ENCODE measurements at regions not wholly inside any gene's neighbourhood (a gene's known extent, or its start where the extent isn't known, plus 50 kb on each side); places are given as distances from the start of the nearest gene placed in this dataset.

GRCh38 chr2:217709478-217710210, 293.2 kb downstream of the TNS1 start:
- H3K27ac Mint-ChIP-seq = no peak overlapping the region
- H3K9me3 Mint-ChIP-seq = no peaks in the 10 kb centered on the region
- H3K4me1 Mint-ChIP-seq = peaks cover 0 to 3% (median 0%) of the 10 kb centered on the region in 3 donors
- no peak overlapping the region for H3K4me3 Mint-ChIP-seq
- no peaks in the 10 kb centered on the region for H3K36me3 Mint-ChIP-seq
- peaks cover 10% of the 10 kb centered on the region for H3K27me3 Mint-ChIP-seq

GRCh38 chr2:217707131-217707611, 295.6 kb downstream of the TNS1 start:
- no peak overlapping the region for H3K27ac Mint-ChIP-seq
- peaks cover 0 to 3% (median 0%) of the 10 kb centered on the region in 3 donors for H3K4me1 Mint-ChIP-seq
- H3K4me3 Mint-ChIP-seq = no peak overlapping the region
- peaks cover 11% of the 10 kb centered on the region for H3K27me3 Mint-ChIP-seq
- no peaks in the 10 kb centered on the region for H3K9me3 Mint-ChIP-seq
- no peaks in the 10 kb centered on the region for H3K36me3 Mint-ChIP-seq

DNA sequence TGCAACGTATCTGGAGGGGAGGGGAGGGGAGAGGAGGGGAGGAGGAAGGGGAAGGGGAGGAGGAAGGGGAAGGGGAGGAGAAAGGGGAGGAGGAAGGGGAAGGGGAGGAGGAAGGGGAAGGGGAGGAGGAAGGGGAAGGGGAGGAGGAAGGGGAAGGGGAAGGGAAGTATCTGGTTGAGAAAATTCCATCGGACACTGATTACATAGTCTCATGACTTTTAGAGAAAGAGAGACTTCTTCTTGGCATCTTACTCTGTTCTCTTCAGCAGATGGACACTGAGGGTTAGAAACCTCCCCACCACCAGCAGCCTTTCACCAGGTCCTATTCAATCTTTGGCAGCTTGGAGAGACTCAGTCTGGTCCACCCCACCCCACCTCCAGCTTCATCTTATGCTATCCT, 296.3 kb downstream of the TNS1 start:
- Mint-ChIP-seq H3K36me3 (no peaks in the 10 kb centered on the region), H3K27ac (no peak overlapping the region), H3K9me3 (no peaks in the 10 kb centered on the region), H3K4me1 (peaks cover 0 to 3% (median 0%) of the 10 kb centered on the region in 3 donors), H3K27me3 (peaks cover 11% of the 10 kb centered on the region), H3K4me3 (no peak overlapping the region)

GRCh38 chr2:217706095-217706494, 296.7 kb downstream of the TNS1 start:
- no peaks in the 10 kb centered on the region for H3K9me3 Mint-ChIP-seq
- H3K4me3 Mint-ChIP-seq = no peak overlapping the region
- H3K36me3 Mint-ChIP-seq = no peaks in the 10 kb centered on the region
- no peak overlapping the region for H3K27ac Mint-ChIP-seq
- peaks cover 11% of the 10 kb centered on the region for H3K27me3 Mint-ChIP-seq
- H3K4me1 Mint-ChIP-seq = peaks cover 0 to 3% (median 0%) of the 10 kb centered on the region in 3 donors

GRCh38 chr2:217705461-217705860, 297.3 kb downstream of the TNS1 start:
- no peak overlapping the region for H3K4me3 Mint-ChIP-seq
- peaks cover 0 to 3% (median 0%) of the 10 kb centered on the region in 3 donors for H3K4me1 Mint-ChIP-seq
- H3K27ac Mint-ChIP-seq = no peak overlapping the region
- no peaks in the 10 kb centered on the region for H3K36me3 Mint-ChIP-seq
- H3K9me3 Mint-ChIP-seq = no peaks in the 10 kb centered on the region
- H3K27me3 Mint-ChIP-seq = peaks cover 11% of the 10 kb centered on the region

GRCh38 chr2:217703999-217704398, 298.8 kb downstream of the TNS1 start:
- Mint-ChIP-seq H3K27ac (no peak overlapping the region), H3K9me3 (no peaks in the 10 kb centered on the region), H3K4me1 (peaks cover 0 to 3% (median 0%) of the 10 kb centered on the region in 3 donors), H3K27me3 (peaks cover 7% of the 10 kb centered on the region), H3K36me3 (no peaks in the 10 kb centered on the region), H3K4me3 (no peak overlapping the region)

DNA sequence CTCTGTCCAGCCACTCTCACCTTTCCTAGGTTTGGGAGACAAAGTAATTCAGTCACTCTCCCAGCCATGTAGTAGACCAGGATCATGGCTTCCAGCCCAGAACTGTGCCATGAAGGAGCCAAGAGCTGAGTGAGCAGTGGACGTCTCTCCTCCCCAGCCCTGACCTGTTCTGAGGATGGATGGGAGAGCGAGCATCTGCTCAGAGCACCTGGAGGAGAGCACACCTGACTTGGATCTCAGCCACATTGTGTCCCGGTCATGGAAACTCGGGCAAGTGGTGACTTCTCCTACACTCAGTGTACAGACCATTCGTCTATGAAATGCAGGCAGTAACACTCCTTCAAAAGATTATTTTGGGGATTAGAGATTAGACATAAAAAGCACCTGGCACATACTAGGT, 299.7 kb downstream of the TNS1 start:
- Mint-ChIP-seq H3K4me3 (no peak overlapping the region), H3K4me1 (peaks cover 0 to 3% (median 0%) of the 10 kb centered on the region in 3 donors), H3K36me3 (no peaks in the 10 kb centered on the region), H3K27ac (no peak overlapping the region), H3K9me3 (no peaks in the 10 kb centered on the region), H3K27me3 (peaks cover 7% of the 10 kb centered on the region)

- H3K4me3 Mint-ChIP-seq = no peak overlapping the region
- no peaks in the 10 kb centered on the region for H3K36me3 Mint-ChIP-seq
These were observed 301.2 kb downstream of the TNS1 start for GRCh38 chr2:217701622-217702021.

GRCh38 chr2:217698691-217699090, 304.1 kb downstream of the TNS1 start:
- Mint-ChIP-seq H3K9me3 (no peaks in the 10 kb centered on the region), H3K27ac (no peak overlapping the region), H3K4me1 (no peaks in the 10 kb centered on the region), H3K36me3 (peaks cover 2% of the 10 kb centered on the region), H3K4me3 (no peak overlapping the region), H3K27me3 (no peaks in the 10 kb centered on the region)

More at GRCh38 chr2:217701622-217702021, 301.2 kb downstream of the TNS1 start:
- Mint-ChIP-seq H3K27ac (no peak overlapping the region), H3K9me3 (no peaks in the 10 kb centered on the region), H3K4me1 (peaks cover 0 to 3% (median 0%) of the 10 kb centered on the region in 3 donors), H3K27me3 (peaks cover 2% of the 10 kb centered on the region)

DNA sequence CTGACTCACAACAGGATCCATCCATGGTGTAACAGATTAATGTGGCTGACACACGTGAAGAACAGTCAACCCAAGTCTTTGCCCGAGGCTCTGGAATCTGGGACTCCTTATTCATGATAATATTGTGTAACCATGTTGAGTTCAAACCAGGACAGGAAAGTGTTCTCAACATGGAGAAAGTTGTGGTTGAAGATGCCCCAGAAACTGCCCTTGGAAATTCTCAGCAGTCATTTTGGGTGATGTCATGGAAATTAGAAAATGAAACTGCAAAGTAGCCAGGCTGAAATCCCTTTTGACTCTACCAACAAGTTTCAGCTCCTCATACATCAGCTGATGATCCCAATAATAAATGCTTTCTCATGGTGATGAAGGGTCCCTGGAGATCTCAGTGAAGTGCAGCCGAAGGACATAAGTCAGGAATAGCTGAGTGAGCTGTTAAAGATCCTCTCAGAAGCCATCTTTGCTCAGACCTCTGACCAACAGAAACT, 307.7 kb downstream of the TNS1 start:
- Mint-ChIP-seq H3K4me3 (no peak overlapping the region), H3K27ac (no peak overlapping the region), H3K27me3 (no peaks in the 10 kb centered on the region)

DNA sequence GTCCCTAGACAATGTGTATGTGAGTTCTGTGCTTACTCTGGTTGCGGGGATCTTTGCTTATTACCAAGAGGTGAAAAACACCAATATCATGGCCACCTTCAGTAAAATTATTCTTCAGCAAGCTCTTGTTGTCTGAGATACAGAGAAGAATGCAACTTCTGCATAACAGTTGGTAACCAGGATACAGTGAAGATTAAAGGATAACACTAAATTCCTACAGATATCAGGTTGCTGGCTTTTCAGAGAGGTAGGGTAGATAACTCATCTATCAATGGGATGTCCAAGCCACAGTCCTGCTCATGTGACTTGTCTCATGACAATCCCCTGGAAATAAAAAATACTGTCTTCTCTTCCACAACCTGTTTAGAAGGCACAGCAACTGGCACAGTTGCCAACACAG, 308.5 kb downstream of the TNS1 start:
- peaks cover 5% of the 10 kb centered on the region for H3K36me3 Mint-ChIP-seq
- no peaks in the 10 kb centered on the region for H3K9me3 Mint-ChIP-seq
- H3K27me3 Mint-ChIP-seq = peaks cover 3% of the 10 kb centered on the region

More for the DNA sequence above, 307.7 kb downstream of the TNS1 start:
- no peaks in the 10 kb centered on the region for H3K9me3 Mint-ChIP-seq
- no peaks in the 10 kb centered on the region for H3K4me1 Mint-ChIP-seq
- H3K36me3 Mint-ChIP-seq = peaks cover 5% of the 10 kb centered on the region

DNA sequence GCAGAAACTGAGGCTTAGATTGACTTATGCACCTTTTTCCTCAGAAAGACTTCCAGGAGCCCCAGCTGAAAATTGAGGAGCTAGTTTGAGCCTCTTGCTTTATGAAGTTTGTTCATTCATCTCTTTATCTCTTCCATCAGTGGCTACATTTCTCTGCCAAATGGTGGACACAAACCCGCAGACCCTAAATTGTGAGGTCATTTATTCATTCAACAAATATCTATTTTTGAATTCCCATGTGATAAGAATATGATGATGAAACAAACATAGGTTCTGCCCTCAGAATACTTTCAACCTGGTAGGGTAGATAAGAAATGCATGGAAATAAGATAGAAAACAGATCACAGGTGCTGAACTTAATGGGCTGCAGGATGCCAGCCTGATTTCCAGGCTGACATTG, 309.4 kb downstream of the TNS1 start:
- Mint-ChIP-seq H3K27me3 (peaks cover 3% of the 10 kb centered on the region), H3K9me3 (no peaks in the 10 kb centered on the region), H3K27ac (no peak overlapping the region), H3K4me3 (no peak overlapping the region), H3K36me3 (peaks cover 5% of the 10 kb centered on the region), H3K4me1 (no peaks in the 10 kb centered on the region)

More for the DNA sequence above, 308.5 kb downstream of the TNS1 start:
- no peak overlapping the region for H3K4me3 Mint-ChIP-seq
- no peak overlapping the region for H3K27ac Mint-ChIP-seq
- H3K4me1 Mint-ChIP-seq = no peaks in the 10 kb centered on the region

- Mint-ChIP-seq H3K9me3 (no peaks in the 10 kb centered on the region), H3K36me3 (peaks cover 5% of the 10 kb centered on the region), H3K27me3 (peaks cover 6% of the 10 kb centered on the region), H3K4me3 (no peak overlapping the region), H3K27ac (no peak overlapping the region), H3K4me1 (no peaks in the 10 kb centered on the region)
These were observed 310.7 kb downstream of the TNS1 start for GRCh38 chr2:217691920-217692666.

DNA sequence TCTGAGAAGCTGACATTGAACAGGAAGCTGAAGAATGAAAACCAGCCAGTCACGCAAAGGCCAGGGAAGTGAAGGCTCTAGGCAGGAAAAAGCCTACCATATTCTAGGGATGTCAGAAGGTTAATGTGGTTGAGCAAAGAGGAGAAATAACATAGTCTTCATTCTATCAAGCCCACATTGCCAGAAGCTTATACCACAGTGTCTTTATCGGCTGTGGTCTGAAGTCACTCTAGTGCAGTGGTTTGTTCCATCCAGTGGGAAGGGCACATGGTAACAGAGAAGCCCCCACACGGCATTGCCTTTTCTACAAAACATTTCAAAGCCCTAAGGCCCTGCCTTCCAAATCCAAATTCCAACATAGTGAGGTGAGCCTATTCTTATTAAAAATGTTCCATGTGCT, 311.3 kb downstream of the TNS1 start:
- Mint-ChIP-seq H3K36me3 (peaks cover 5% of the 10 kb centered on the region), H3K27me3 (peaks cover 9% of the 10 kb centered on the region), H3K9me3 (no peaks in the 10 kb centered on the region), H3K27ac (no peak overlapping the region), H3K4me1 (no peaks in the 10 kb centered on the region), H3K4me3 (no peak overlapping the region)

DNA sequence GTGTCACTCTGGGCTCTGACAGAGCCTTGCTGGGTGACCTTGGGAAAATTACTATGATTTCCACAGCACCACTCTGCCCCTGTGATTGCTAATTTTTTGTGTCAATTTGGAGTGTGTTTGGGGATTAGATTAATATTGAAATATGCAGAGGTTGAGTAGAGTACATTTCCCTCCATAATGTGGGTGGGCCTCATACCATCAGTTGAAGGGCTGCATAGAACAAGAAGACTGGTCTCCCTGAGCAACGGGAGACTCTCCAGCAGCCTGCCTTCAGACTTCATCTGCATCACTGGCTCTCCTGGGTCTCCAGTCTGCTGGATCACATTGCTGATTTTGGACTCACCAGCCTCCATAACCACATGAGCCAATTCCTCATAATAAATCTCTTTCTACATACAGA, 313.7 kb downstream of the TNS1 start:
- Mint-ChIP-seq H3K9me3 (no peaks in the 10 kb centered on the region), H3K4me3 (no peak overlapping the region), H3K27ac (no peak overlapping the region), H3K4me1 (no peaks in the 10 kb centered on the region), H3K27me3 (peaks cover 14% of the 10 kb centered on the region), H3K36me3 (peaks cover 3% of the 10 kb centered on the region)

All from IgD-negative memory B cell (primary cell).